ENCODE measurements at regions not wholly inside any gene's neighbourhood (a gene's known extent, or its start where the extent isn't known, plus 50 kb on each side); places are given as distances from the start of the nearest gene placed in this dataset.

DNA sequence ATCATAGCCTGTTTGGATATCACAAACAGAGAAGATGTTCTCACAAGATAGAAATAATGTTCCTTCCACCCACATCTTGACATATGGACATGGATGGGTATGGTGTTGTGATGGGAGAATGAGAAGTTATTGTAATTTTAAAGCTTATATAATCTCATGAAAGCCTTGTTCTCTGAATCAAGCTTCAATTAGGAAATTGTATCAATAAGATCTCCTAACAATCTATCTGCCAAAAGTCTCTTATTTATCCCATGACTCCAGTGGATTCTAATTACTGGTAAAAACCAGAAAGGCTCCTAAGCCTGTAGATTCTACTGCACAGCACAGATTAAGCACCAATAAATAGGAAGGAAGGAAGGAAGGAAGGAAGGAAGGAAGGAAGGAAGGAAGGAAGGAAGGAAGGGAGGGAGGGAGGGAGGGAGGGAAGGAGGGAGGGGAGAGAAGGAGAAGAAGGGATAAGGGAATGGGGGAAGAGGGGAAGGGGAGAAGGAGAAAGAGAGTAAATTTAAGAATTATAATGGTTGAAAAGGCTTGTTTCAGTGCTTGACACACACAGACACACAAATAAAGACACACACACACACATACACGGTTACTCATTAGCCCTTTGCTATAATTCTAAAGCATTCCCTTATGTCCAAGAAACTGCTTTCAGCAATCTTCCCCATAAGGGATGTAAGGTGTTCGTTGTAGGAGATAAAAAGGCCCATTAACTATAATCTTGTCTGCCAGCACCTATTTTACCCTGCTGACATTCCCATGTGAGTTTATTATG lies 258.0 kb upstream of the API5 start:
- Histone ChIP-seq H3K9ac (ENCODE audit: low read depth, low read length) (no peak overlapping the region), H3K36me3 (ENCODE audit: insufficient read depth, low read length) (no peaks in the 10 kb centered on the region), H4K20me1 (ENCODE audit: insufficient read depth, low read length) (no peaks in the 10 kb centered on the region), H3K4me2 (ENCODE audit: insufficient read depth, low read length) (no peak overlapping the region), H3K9me3 (ENCODE audit: insufficient read depth, low read length, severe bottlenecking) (no peaks in the 10 kb centered on the region), H3K4me3 (ENCODE audit: low read depth in 1 of 2, low read length in 2 of 2) (no peak overlapping the region), H3K27ac (ENCODE audit: low read length) (no peak overlapping the region), H2AFZ (ENCODE audit: low read depth, low read length) (no peak overlapping the region), H3K4me1 (ENCODE audit: insufficient read depth, low read length) (no peaks in the 10 kb centered on the region), H3K79me2 (ENCODE audit: insufficient read depth, low read length) (no peaks in the 10 kb centered on the region), H3K27me3 (ENCODE audit: insufficient read depth, low read length, poor library complexity) (no peaks in the 10 kb centered on the region)
- no peak for DNase-seq
- ATAC-seq (ENCODE audit: insufficient read depth, low read depth): no peak
- TF ChIP-seq, protein P1, sequence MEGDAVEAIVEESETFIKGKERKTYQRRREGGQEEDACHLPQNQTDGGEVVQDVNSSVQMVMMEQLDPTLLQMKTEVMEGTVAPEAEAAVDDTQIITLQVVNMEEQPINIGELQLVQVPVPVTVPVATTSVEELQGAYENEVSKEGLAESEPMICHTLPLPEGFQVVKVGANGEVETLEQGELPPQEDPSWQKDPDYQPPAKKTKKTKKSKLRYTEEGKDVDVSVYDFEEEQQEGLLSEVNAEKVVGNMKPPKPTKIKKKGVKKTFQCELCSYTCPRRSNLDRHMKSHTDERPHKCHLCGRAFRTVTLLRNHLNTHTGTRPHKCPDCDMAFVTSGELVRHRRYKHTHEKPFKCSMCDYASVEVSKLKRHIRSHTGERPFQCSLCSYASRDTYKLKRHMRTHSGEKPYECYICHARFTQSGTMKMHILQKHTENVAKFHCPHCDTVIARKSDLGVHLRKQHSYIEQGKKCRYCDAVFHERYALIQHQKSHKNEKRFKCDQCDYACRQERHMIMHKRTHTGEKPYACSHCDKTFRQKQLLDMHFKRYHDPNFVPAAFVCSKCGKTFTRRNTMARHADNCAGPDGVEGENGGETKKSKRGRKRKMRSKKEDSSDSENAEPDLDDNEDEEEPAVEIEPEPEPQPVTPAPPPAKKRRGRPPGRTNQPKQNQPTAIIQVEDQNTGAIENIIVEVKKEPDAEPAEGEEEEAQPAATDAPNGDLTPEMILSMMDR (IDR thresholded peaks at IDR 0.05; ENCODE audit: borderline replicate concordance, extremely low read depth, low read length, poor library complexity, severe bottlenecking): no peak
- no peak for TF ChIP-seq EZH2 (IDR thresholded peaks at IDR 0.05; ENCODE audit: borderline replicate concordance, low read depth, low read length, severe bottlenecking)

DNA sequence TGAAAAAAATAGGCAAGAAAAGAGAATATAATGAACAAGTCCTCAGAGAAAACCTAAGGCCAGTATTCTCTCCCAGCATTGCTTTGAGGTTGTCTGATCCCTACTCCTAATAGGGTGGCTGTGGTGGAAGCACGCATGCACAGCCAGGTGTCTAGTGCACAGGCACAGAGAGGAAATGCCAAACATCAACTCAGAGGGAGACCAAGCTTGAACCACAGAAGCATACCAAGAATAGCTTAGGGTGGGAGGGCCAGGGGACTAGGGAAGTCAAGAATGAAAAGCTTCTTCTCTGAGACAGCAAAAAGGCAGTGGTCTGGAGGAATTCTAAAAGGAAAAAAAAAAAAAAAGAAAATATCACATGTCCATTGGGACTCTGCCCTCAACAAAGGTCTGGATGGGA lies 244.1 kb upstream of the API5 start:
- H3K27me3 ChIP-seq (ENCODE audit: insufficient read depth, low read length, poor library complexity): no peaks in the 10 kb centered on the region
- no peaks in the 10 kb centered on the region for H3K9me3 ChIP-seq (ENCODE audit: insufficient read depth, low read length, severe bottlenecking)

DNA sequence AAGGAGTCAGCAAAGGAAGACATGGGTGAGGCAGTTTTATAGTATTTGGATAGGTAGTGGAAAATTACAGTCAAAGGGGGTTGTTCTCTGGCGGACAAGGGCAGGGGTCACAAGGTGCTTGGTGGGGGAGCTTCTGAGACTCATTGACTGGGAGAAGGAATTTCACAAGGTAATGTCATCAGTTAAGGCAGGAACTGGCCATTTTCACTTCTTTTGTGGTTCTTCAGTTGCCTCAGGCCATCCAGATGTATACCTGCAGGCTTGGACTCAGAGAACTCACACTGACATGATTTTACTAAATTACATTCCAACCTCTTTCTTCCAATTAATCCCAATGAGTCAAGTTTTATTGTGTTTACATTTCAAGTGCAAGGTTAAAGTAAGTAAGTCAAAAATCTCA lies 240.5 kb upstream of the API5 start:
- no peaks in the 10 kb centered on the region for H3K9me3 ChIP-seq (ENCODE audit: insufficient read depth, low read length, severe bottlenecking)
- no peak overlapping the region for H3K27ac ChIP-seq (ENCODE audit: low read length)
- H3K27me3 ChIP-seq (ENCODE audit: insufficient read depth, low read length, poor library complexity): no peaks in the 10 kb centered on the region
- H3K4me2 ChIP-seq (ENCODE audit: insufficient read depth, low read length): no peak overlapping the region
- H3K36me3 ChIP-seq (ENCODE audit: insufficient read depth, low read length): no peaks in the 10 kb centered on the region
- H3K4me1 ChIP-seq (ENCODE audit: insufficient read depth, low read length): no peaks in the 10 kb centered on the region
- no peak for TF ChIP-seq EZH2 (IDR thresholded peaks at IDR 0.05; ENCODE audit: borderline replicate concordance, low read depth, low read length, severe bottlenecking)
- TF ChIP-seq, protein P1 (IDR thresholded peaks at IDR 0.05; ENCODE audit: borderline replicate concordance, extremely low read depth, low read length, poor library complexity, severe bottlenecking): no peak
- no peaks in the 10 kb centered on the region for H4K20me1 ChIP-seq (ENCODE audit: insufficient read depth, low read length)
- ATAC-seq (ENCODE audit: insufficient read depth, low read depth) (no peak), DNase-seq (no peak)
- H3K4me3 ChIP-seq (ENCODE audit: low read depth in 1 of 2, low read length in 2 of 2): no peak overlapping the region
- H3K9ac ChIP-seq (ENCODE audit: low read depth, low read length): no peak overlapping the region
- H3K79me2 ChIP-seq (ENCODE audit: insufficient read depth, low read length): no peaks in the 10 kb centered on the region
- no peak overlapping the region for H2AFZ ChIP-seq (ENCODE audit: low read depth, low read length)

More for the DNA sequence above, 244.1 kb upstream of the API5 start:
- H3K27ac ChIP-seq (ENCODE audit: low read length): no peak overlapping the region
- no peak overlapping the region for H3K4me2 ChIP-seq (ENCODE audit: insufficient read depth, low read length)
- DNase-seq (no peak), ATAC-seq (ENCODE audit: insufficient read depth, low read depth) (no peak)
- H3K4me1 ChIP-seq (ENCODE audit: insufficient read depth, low read length): no peaks in the 10 kb centered on the region
- no peaks in the 10 kb centered on the region for H3K79me2 ChIP-seq (ENCODE audit: insufficient read depth, low read length)
- H2AFZ ChIP-seq (ENCODE audit: low read depth, low read length): no peak overlapping the region
- TF ChIP-seq EZH2 (IDR thresholded peaks at IDR 0.05; ENCODE audit: borderline replicate concordance, low read depth, low read length, severe bottlenecking): no peak
- TF ChIP-seq, protein P1 (IDR thresholded peaks at IDR 0.05; ENCODE audit: borderline replicate concordance, extremely low read depth, low read length, poor library complexity, severe bottlenecking): no peak
- no peaks in the 10 kb centered on the region for H4K20me1 ChIP-seq (ENCODE audit: insufficient read depth, low read length)
- H3K36me3 ChIP-seq (ENCODE audit: insufficient read depth, low read length): no peaks in the 10 kb centered on the region
- H3K9ac ChIP-seq (ENCODE audit: low read depth, low read length): no peak overlapping the region
- no peak overlapping the region for H3K4me3 ChIP-seq (ENCODE audit: low read depth in 1 of 2, low read length in 2 of 2)

Data from DND-41 (cell line).